CD14-positive monocyte (primary cell): ENCODE measurements at regions not wholly inside any gene's neighbourhood (a gene's known extent, or its start where the extent isn't known, plus 50 kb on each side); places are given as distances from the start of the nearest gene placed in this dataset.
"Not testable (repeated sequence)": the region's sequence is repeated elsewhere in the genome, so short reads cannot be mapped to it uniquely, and the experiment has no call there.

ENCODE experiments used
- DNase-seq, 3 donors: peaks; one replicate each; pipeline ENCODE4 v3.0.0-alpha.2; 2011 to 2022
- H2AFZ ChIP-seq: 2 replicates; pipeline ENCODE4 v1.6.0; 2012; ENCODE audit warnings: mild to moderate bottlenecking, low read depth, low read length, inconsistent platforms; ENCODE audit not compliant: insufficient read depth, poor library complexity, severe bottlenecking
- H3K27ac ChIP-seq, 2 donors: 1 replicate in 1 of 2; 2 replicates in 1 of 2; pipeline ENCODE4 v1.5.1; 2012 to 2013; ENCODE audit warnings: low read length in 2 of 2, control low read depth in 1 of 2, inconsistent platforms in 1 of 2, low read depth in 1 of 2, mild to moderate bottlenecking in 1 of 2
- H3K27me3 ChIP-seq, 2 donors: one replicate each; pipeline versions ENCODE4 v1.6.0 to v1.6.1; 2011 to 2013; ENCODE audit warnings: low read length in 2 of 2; ENCODE audit not compliant: control insufficient read depth in 2 of 2, insufficient read depth in 2 of 2
- H3K36me3 ChIP-seq, 2 donors: replicated peaks in 1 of 2; 1 replicate in 1 of 2; 2 replicates in 1 of 2; pipeline versions ENCODE4 v1.5.1 to v1.6.1; 2012 to 2013; ENCODE audit warnings: low read length in 2 of 2, control low read depth in 1 of 2, inconsistent platforms in 1 of 2, mild to moderate bottlenecking in 1 of 2; ENCODE audit not compliant: insufficient read depth in 2 of 2, control insufficient read depth in 1 of 2
- H3K4me1 ChIP-seq, 2 donors: 1 replicate in 1 of 2; 2 replicates in 1 of 2; pipeline versions ENCODE4 v1.5.1 to v1.6.1; 2012 to 2013; ENCODE audit warnings: low read length in 2 of 2, control low read depth in 1 of 2, inconsistent platforms in 1 of 2, mild to moderate bottlenecking in 1 of 2, moderate library complexity in 1 of 2; ENCODE audit not compliant: insufficient read depth in 2 of 2, control insufficient read depth in 1 of 2
- H3K4me2 ChIP-seq: replicated peaks from 2 replicates; pipeline ENCODE3; 2012; ENCODE audit warnings: low read length, moderate library complexity, mild to moderate bottlenecking; ENCODE audit not compliant: poor library complexity, severe bottlenecking; ENCODE audit errors: extremely low read depth
- H3K4me3 ChIP-seq, 3 experiments: fragments of 200-600 bp in 1 of 3; sonication (generic) in 1 of 3; replicated peaks in 1 of 3; 1 replicate in 2 of 3; 2 replicates in 1 of 3; pipeline ENCODE4 v1.5.1; 2011 to 2013; ENCODE audit warnings: low read length in 3 of 3, mild to moderate bottlenecking in 3 of 3, control low read depth in 2 of 3, low read depth in 2 of 3, inconsistent platforms in 1 of 3, moderate library complexity in 1 of 3
- H3K79me2 ChIP-seq: 2 replicates; pipeline ENCODE4 v1.6.0; 2012; ENCODE audit warnings: mild to moderate bottlenecking, control low read depth, inconsistent platforms, low read length, moderate library complexity; ENCODE audit not compliant: insufficient read depth
- H3K9ac ChIP-seq: 2 replicates; pipeline ENCODE4 v1.6.0; 2017; ENCODE audit warnings: low read length, mild to moderate bottlenecking; ENCODE audit not compliant: insufficient read depth, poor library complexity, severe bottlenecking
- H3K9me3 ChIP-seq, 2 donors: replicated peaks in 1 of 2; 1 replicate in 1 of 2; 2 replicates in 1 of 2; pipeline versions ENCODE4 v1.5.1 to v1.6.1; 2012 to 2013; ENCODE audit warnings: low read length in 2 of 2, control low read depth in 1 of 2; ENCODE audit not compliant: control insufficient read depth in 1 of 2, insufficient read depth in 1 of 2
- H4K20me1 ChIP-seq: 2 replicates; pipeline ENCODE4 v1.6.0; 2012; ENCODE audit warnings: mild to moderate bottlenecking, low read length, control low read depth, moderate library complexity; ENCODE audit not compliant: insufficient read depth
- H3K27ac Mint-ChIP-seq, 7 donors: one replicate each; pipeline ENCODE4 v1.8.0; 2020; ENCODE audit warnings: mild to moderate bottlenecking in 7 of 7, mixed read lengths in 7 of 7, moderate library complexity in 6 of 7, inconsistent platforms in 2 of 7
- H3K27me3 Mint-ChIP-seq, 3 donors: one replicate each; pipeline ENCODE4 v1.8.0; 2021 to 2022; ENCODE audit warnings: low read depth in 3 of 3, mild to moderate bottlenecking in 3 of 3, mixed read lengths in 3 of 3, moderate library complexity in 3 of 3, inconsistent platforms in 1 of 3
- H3K36me3 Mint-ChIP-seq, 2 donors: one replicate each; pipeline ENCODE4 v1.8.0; 2020; ENCODE audit warnings: mixed read lengths in 2 of 2, inconsistent platforms in 1 of 2, mild to moderate bottlenecking in 1 of 2
- H3K4me1 Mint-ChIP-seq: one replicate; pipeline ENCODE4 v1.8.0; 2020; ENCODE audit warnings: mild to moderate bottlenecking, mixed read lengths
- H3K4me3 Mint-ChIP-seq, 2 donors: one replicate each; pipeline ENCODE4 v1.8.0; 2020; ENCODE audit warnings: mild to moderate bottlenecking in 2 of 2, mixed read lengths in 2 of 2, moderate library complexity in 1 of 2
- H3K9me3 Mint-ChIP-seq, 7 donors: one replicate each; pipeline ENCODE4 v1.8.0; 2020 to 2022; ENCODE audit warnings: mixed read lengths in 7 of 7, mild to moderate bottlenecking in 6 of 7, moderate library complexity in 6 of 7, inconsistent platforms in 2 of 7
- CTCF ChIP-seq: fragments of 200-600 bp; IDR thresholded peaks from one replicate; pipeline ENCODE4 v1.8.0; 2022; ENCODE audit warnings: antibody characterized with exemption, mild to moderate bottlenecking
- WGBS: methylation state at CpG from one replicate; pipeline ENCODE4 v1.1.5; 2013; ENCODE audit warnings: missing lambda C conversion rate; ENCODE audit not compliant: insufficient coverage; 5-methylcytosine and 5-hydroxymethylcytosine counted together
- intact Hi-C, 2 donors: fragments of 100-400 bp; cut with micrococcal nuclease; formaldehyde crosslinking; loops; one replicate each; pipeline versions ENCODE4 v1.15.0 to v1.15.1; 2023

DNA sequence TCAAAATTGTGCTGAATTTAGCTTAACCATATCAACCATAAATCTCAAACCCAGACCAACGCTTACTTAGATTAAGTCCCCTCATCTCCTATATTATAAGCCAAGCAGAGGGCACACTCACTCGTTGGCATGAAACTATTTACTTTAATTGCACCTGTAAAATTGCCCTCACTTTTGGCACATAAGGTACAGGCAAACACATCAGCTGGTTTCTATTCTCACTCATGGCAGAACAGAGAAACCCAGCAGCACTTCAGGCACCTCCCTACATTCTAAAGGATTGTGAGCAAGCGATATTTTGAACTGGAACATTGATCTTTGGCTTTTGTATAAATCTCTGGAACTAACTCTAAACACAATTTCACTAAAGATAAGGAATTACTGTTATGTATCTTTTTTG, 845.6 kb upstream of the CDH6 start:
- H3K36me3 ChIP-seq = no peaks in the 10 kb centered on the region
- H3K27ac ChIP-seq = no peak overlapping the region
- H3K27ac Mint-ChIP-seq = no peak overlapping the region
- peaks cover 0 to 1% (median 0%) of the 10 kb centered on the region in 3 donors for H3K27me3 Mint-ChIP-seq
- H3K4me1 Mint-ChIP-seq = no peaks in the 10 kb centered on the region
- peaks cover 8 to 11% of the 10 kb centered on the region in 2 donors for H3K9me3 ChIP-seq
- intact Hi-C loops = no loop called here
- H3K36me3 Mint-ChIP-seq = no peaks in the 10 kb centered on the region
- H3K9ac ChIP-seq = no peak overlapping the region
- H3K4me2 ChIP-seq = no peak overlapping the region
- no peak overlapping the region for H2AFZ ChIP-seq
- no peaks in the 10 kb centered on the region for H3K4me1 ChIP-seq
- H3K9me3 Mint-ChIP-seq = peaks cover 0 to 11% (median 8%) of the 10 kb centered on the region in 7 donors
- no peak for TF ChIP-seq CTCF
- H3K4me3 Mint-ChIP-seq = no peak overlapping the region
- no peak overlapping the region for H3K4me3 ChIP-seq
- no peak for DNase-seq
- H4K20me1 ChIP-seq = no peaks in the 10 kb centered on the region
- 85% methylated on average over 2 of the region's 3 CpGs for WGBS
- no peaks in the 10 kb centered on the region for H3K27me3 ChIP-seq
- H3K79me2 ChIP-seq = no peaks in the 10 kb centered on the region

GRCh38 chr5:30345539-30346345, 847.7 kb upstream of the CDH6 start:
- H3K9ac ChIP-seq, H3K27me3 Mint-ChIP-seq, intact Hi-C loops, H3K36me3 ChIP-seq, H3K4me1 ChIP-seq, H3K4me2 ChIP-seq, H2AFZ ChIP-seq, H3K79me2 ChIP-seq, H3K27ac ChIP-seq, DNase-seq, H3K36me3 Mint-ChIP-seq, H3K27me3 ChIP-seq, H4K20me1 ChIP-seq, H3K27ac Mint-ChIP-seq, H3K4me3 ChIP-seq, H3K4me1 Mint-ChIP-seq, H3K4me3 Mint-ChIP-seq: not testable (repeated sequence)
- H3K9me3 ChIP-seq = peaks cover 8 to 16% of the 10 kb centered on the region in 2 donors
- whole genome bisulfite sequencing = 81% methylated on average over 35 of the region's 50 CpGs
- H3K9me3 Mint-ChIP-seq = peaks cover 0 to 14% (median 10%) of the 10 kb centered on the region in 7 donors
